ENCODE measurements at regions not wholly inside any gene's neighbourhood (a gene's known extent, or its start where the extent isn't known, plus 50 kb on each side); places are given as distances from the start of the nearest gene placed in this dataset.

GRCh38 chr12:58372298-58372697, 430.9 kb downstream of the ATP23 start:
- no peak for DNase-seq

GRCh38 chr12:58378028-58378427, 436.7 kb downstream of the ATP23 start:
- DNase-seq, result no peak

- DNase-seq, result no peak
These were observed 440.2 kb downstream of the ATP23 start for GRCh38 chr12:58381546-58381945.

- no peak for DNase-seq
These were observed 442.8 kb downstream of the ATP23 start for GRCh38 chr12:58384196-58384595.

- no peak for DNase-seq
These were observed 444.8 kb downstream of the ATP23 start for GRCh38 chr12:58386136-58386535.

- no peak for DNase-seq
These were observed 445.8 kb downstream of the ATP23 start for GRCh38 chr12:58387199-58387598.

- DNase-seq, result no peak
These were observed 446.9 kb downstream of the ATP23 start for GRCh38 chr12:58388261-58388660.

GRCh38 chr12:58393152-58393551, 451.8 kb downstream of the ATP23 start:
- DNase-seq, result no peak

- DNase-seq, result no peak
These were observed 453.7 kb downstream of the ATP23 start for GRCh38 chr12:58395056-58395455.

- DNase-seq, result no peak
These were observed 454.1 kb downstream of the ATP23 start for GRCh38 chr12:58395470-58395869.

- DNase-seq, result no peak
These were observed 454.9 kb downstream of the ATP23 start for GRCh38 chr12:58396239-58396638.

- DNase-seq, result no peak
These were observed 464.0 kb downstream of the ATP23 start for GRCh38 chr12:58405363-58405762.

GRCh38 chr12:58408516-58408915, 467.1 kb downstream of the ATP23 start:
- peak; percentile 54 for DNase-seq

- DNase-seq, result no peak
These were observed 471.2 kb downstream of the ATP23 start for GRCh38 chr12:58412461-58413060.

GRCh38 chr12:58413794-58414193, 472.4 kb downstream of the ATP23 start:
- peak; percentile 77 for DNase-seq

GRCh38 chr12:58414398-58414871, 473.1 kb downstream of the ATP23 start:
- DNase-seq, result peak; percentile 34

- DNase-seq, result no peak
These were observed 474.3 kb downstream of the ATP23 start for GRCh38 chr12:58415716-58416115.

- DNase-seq, result peak; percentile 28
These were observed 474.9 kb downstream of the ATP23 start for GRCh38 chr12:58416236-58416635.

- DNase-seq, result no peak
These were observed 477.9 kb downstream of the ATP23 start for GRCh38 chr12:58419196-58419760.

GRCh38 chr12:58419905-58420304, 478.5 kb downstream of the ATP23 start:
- DNase-seq, result no peak

GRCh38 chr12:58420503-58420902, 479.1 kb downstream of the ATP23 start:
- no peak for DNase-seq

- DNase-seq, result no peak
These were observed 480.6 kb downstream of the ATP23 start for GRCh38 chr12:58421990-58422389.

GRCh38 chr12:58424735-58425392, 483.5 kb downstream of the ATP23 start:
- no peak for DNase-seq

All from dermis blood vessel endothelial cell (primary cell).